Activated CD4-positive, alpha-beta memory T cell treated with anti-CD3 and anti-CD28 coated beads, Interleukin-2, amount 10 ng/mL, durations not matched to agents 7 days and 5 days (primary cell): ENCODE measurements at regions not wholly inside any gene's neighbourhood (a gene's known extent, or its start where the extent isn't known, plus 50 kb on each side); places are given as distances from the start of the nearest gene placed in this dataset.
"Not testable (repeated sequence)": the region's sequence is repeated elsewhere in the genome, so short reads cannot be mapped to it uniquely, and the experiment has no call there.

Experiments used
- CTCF ChIA-PET: fragments of 350-600 bp; sonication (Branson Sonifier 250); formaldehyde crosslinking; loops from one replicate; lab custom pipeline; 2021; ENCODE audit warnings: antibody characterized with exemption, inconsistent platforms; lab: Charles Lee
- POLR2A ChIA-PET: fragments of 350-600 bp; sonication (Branson Sonifier 250); formaldehyde crosslinking; loops from one replicate; lab custom pipeline; 2021; ENCODE audit warnings: antibody characterized with exemption; lab: Charles Lee
- DNase-seq: peaks from one replicate; pipeline ENCODE4 v3.0.0-alpha.2; 2020
- H3K27ac Mint-ChIP-seq: one replicate; pipeline ENCODE4 v1.8.0; 2021; ENCODE audit warnings: mild to moderate bottlenecking, mixed read lengths
- H3K27me3 Mint-ChIP-seq: one replicate; pipeline ENCODE4 v1.8.0; 2021; ENCODE audit warnings: mixed read lengths
- H3K36me3 Mint-ChIP-seq: one replicate; pipeline ENCODE4 v1.8.0; 2021; ENCODE audit warnings: low read depth, mixed read lengths
- H3K4me1 Mint-ChIP-seq: one replicate; pipeline ENCODE4 v1.8.0; 2021; ENCODE audit warnings: mixed read lengths
- H3K4me3 Mint-ChIP-seq: one replicate; pipeline ENCODE4 v1.8.0; 2021; ENCODE audit warnings: mild to moderate bottlenecking, mixed read lengths
- H3K9me3 Mint-ChIP-seq: one replicate; pipeline ENCODE4 v1.8.0; 2021; ENCODE audit warnings: mixed read lengths

DNA sequence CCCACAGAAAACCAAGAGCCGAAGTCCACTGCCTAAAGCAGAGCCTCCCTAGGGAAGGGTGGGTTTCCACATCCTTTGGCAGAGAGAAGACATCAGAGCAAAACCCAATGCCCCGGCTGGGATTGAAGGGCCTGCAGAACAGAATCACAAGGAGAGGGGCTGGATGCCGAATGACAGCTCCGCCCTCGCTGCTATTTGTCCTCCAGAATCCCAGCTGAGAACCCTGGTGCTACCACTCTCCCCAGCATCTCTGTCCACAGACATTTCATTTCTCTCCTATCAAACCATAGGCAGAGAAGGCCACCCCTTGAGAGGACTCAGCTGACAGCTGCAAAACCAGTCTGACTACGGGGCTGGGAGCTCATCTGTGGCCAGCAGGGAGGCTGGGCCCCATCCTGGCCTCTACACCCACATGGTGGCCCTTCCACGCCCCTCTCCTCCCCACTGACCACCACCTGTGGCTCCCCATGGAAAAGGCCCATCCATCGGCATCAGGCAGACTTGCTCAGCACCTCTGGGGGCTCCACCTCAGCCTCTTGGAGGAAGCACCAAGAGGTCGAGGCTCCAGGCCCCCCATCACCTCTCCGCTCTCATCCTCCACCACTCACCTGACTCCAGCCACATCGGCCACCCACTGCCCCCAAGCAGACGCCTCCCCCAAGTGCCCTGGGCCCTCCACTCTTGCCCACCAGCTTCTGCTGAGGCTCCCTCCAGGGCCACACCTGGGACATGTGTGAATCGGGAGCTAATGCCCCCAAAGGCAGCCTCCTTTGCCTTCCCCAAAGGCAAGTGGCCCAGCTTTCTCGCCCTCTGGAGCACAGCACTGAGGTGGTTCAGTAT lies 288.5 kb downstream of the C16orf95 start:
- Mint-ChIP-seq H3K4me1 (no peaks in the 10 kb centered on the region), H3K9me3 (no peaks in the 10 kb centered on the region), H3K36me3 (no peaks in the 10 kb centered on the region), H3K4me3 (no peak overlapping the region), H3K27me3 (no peaks in the 10 kb centered on the region), H3K27ac (no peak overlapping the region)
- CTCF ChIA-PET = no interaction called here
- POLR2A ChIA-PET = no interaction called here
- no peak for DNase-seq

DNA sequence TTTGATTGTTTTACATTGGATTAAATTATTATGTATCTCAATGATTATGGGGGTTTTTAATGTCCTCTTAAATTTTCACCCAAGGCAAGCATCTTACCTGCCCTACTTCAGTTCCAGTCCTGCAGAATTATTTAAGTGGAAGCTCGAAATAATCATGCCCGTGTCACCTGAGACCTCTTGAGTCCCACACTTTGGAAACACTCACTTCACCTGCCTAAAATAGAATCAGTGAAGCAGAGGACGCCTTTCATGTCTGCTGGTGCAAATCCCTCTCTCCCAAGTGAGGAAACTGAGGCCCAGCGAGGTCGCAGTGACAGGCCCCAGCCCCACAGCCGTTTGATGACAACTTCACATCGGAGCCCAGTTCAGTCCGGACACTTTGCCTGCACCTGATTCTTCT lies 284.6 kb downstream of the C16orf95 start:
- DNase-seq = no peak
- H3K36me3 Mint-ChIP-seq = no peaks in the 10 kb centered on the region
- no peaks in the 10 kb centered on the region for H3K9me3 Mint-ChIP-seq
- CTCF ChIA-PET = no interaction called here
- no peak overlapping the region for H3K4me3 Mint-ChIP-seq
- H3K27me3 Mint-ChIP-seq = no peaks in the 10 kb centered on the region
- H3K4me1 Mint-ChIP-seq = no peaks in the 10 kb centered on the region
- H3K27ac Mint-ChIP-seq = no peak overlapping the region
- POLR2A ChIA-PET = no interaction called here

- Mint-ChIP-seq H3K36me3 (no peaks in the 10 kb centered on the region), H3K27me3 (no peaks in the 10 kb centered on the region), H3K4me1 (no peaks in the 10 kb centered on the region), H3K27ac (no peak overlapping the region), H3K9me3 (no peaks in the 10 kb centered on the region), H3K4me3 (no peak overlapping the region)
- CTCF ChIA-PET = no interaction called here
- POLR2A ChIA-PET = no interaction called here
- DNase-seq = no peak
Measured at GRCh38 chr16:87033021-87033471, 284.1 kb downstream of the C16orf95 start.

- no peaks in the 10 kb centered on the region for H3K36me3 Mint-ChIP-seq
- POLR2A ChIA-PET = no interaction called here
- no peaks in the 10 kb centered on the region for H3K27me3 Mint-ChIP-seq
- CTCF ChIA-PET = no interaction called here
- no peaks in the 10 kb centered on the region for H3K4me1 Mint-ChIP-seq
- no peaks in the 10 kb centered on the region for H3K9me3 Mint-ChIP-seq
- no peak for DNase-seq
- no peak overlapping the region for H3K4me3 Mint-ChIP-seq
- no peak overlapping the region for H3K27ac Mint-ChIP-seq
Measured at GRCh38 chr16:87033541-87034300, 283.5 kb downstream of the C16orf95 start.

GRCh38 chr16:87034317-87034716 lies 282.9 kb downstream of the C16orf95 start:
- Mint-ChIP-seq H3K4me1 (no peaks in the 10 kb centered on the region), H3K4me3 (no peak overlapping the region), H3K36me3 (no peaks in the 10 kb centered on the region), H3K27me3 (no peaks in the 10 kb centered on the region), H3K27ac (no peak overlapping the region), H3K9me3 (no peaks in the 10 kb centered on the region)
- no peak for DNase-seq
- POLR2A ChIA-PET = no interaction called here
- CTCF ChIA-PET = no interaction called here

GRCh38 chr16:87035053-87035452 lies 282.1 kb downstream of the C16orf95 start:
- no peak overlapping the region for H3K4me3 Mint-ChIP-seq
- no peak overlapping the region for H3K27ac Mint-ChIP-seq

GRCh38 chr16:87037012-87037411 lies 280.2 kb downstream of the C16orf95 start:
- DNase-seq = no peak
- no peak overlapping the region for H3K4me3 Mint-ChIP-seq
- H3K36me3 Mint-ChIP-seq = no peaks in the 10 kb centered on the region
- CTCF ChIA-PET = no interaction called here
- POLR2A ChIA-PET = no interaction called here
- no peaks in the 10 kb centered on the region for H3K9me3 Mint-ChIP-seq
- no peak overlapping the region for H3K27ac Mint-ChIP-seq
- no peaks in the 10 kb centered on the region for H3K27me3 Mint-ChIP-seq
- no peaks in the 10 kb centered on the region for H3K4me1 Mint-ChIP-seq

More at GRCh38 chr16:87035053-87035452, 282.1 kb downstream of the C16orf95 start:
- no peaks in the 10 kb centered on the region for H3K36me3 Mint-ChIP-seq
- ChIA-PET CTCF (no interaction called here), POLR2A (no interaction called here)
- DNase-seq = no peak
- H3K4me1 Mint-ChIP-seq = no peaks in the 10 kb centered on the region
- H3K9me3 Mint-ChIP-seq = no peaks in the 10 kb centered on the region
- no peaks in the 10 kb centered on the region for H3K27me3 Mint-ChIP-seq

- H3K4me3 Mint-ChIP-seq, H3K4me1 Mint-ChIP-seq, DNase-seq, H3K9me3 Mint-ChIP-seq, H3K36me3 Mint-ChIP-seq, POLR2A ChIA-PET, H3K27me3 Mint-ChIP-seq, H3K27ac Mint-ChIP-seq: not testable (repeated sequence)
- CTCF ChIA-PET = interaction anchor here (0.7 kb wide), 1 partner anchor 328 kb away, joined by 3 read pairs; no protein-coding TSS in a partner anchor
Measured at GRCh38 chr16:87038528-87038927, 278.7 kb downstream of the C16orf95 start.

DNA sequence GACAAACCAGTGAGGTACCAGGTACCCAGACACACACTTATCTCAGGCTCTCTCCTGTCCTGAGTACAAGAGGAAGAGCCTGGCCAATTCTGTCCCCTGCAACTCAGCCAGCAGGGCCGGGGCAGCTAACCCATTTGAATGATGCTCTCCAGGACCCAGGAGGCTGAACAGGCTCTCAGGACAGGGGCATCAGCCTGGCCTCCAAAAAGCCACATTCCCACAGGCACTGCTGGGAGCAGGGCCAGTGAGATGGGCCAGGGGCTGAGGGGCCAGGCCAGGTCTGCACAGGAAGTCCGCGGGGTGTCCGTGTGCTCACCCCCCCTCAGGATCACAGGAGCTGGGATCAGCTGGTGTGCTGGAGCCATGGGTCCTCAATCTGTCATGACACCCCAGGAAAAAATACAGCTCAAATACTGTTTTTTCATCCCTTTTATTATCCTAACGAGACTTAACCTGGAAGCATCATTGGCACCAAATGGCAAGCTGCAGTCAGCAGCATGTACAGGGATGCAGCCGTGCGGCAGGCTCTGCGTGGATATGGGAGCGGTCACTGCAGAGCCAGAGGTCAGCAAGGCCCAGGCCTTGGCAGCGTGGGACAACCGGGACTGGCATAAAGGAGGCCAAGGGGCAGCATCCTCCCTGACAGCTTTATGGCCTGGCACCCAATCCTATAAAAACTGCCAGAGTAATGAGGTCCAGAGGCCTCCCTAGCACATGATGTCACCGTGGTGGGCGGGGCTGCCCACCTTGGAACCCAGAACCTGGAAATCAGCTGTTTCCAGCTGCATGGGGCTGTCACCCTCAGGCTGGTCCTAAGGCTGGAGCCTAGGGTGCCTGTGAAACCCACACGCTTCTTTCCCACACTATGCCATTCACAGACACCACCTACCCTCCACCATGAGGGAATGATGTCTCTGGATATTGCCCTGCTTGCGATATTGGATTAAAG lies 276.7 kb downstream of the C16orf95 start:
- H3K36me3 Mint-ChIP-seq = no peaks in the 10 kb centered on the region
- H3K4me3 Mint-ChIP-seq = no peak overlapping the region
- no peak for DNase-seq
- no peak overlapping the region for H3K27ac Mint-ChIP-seq
- H3K4me1 Mint-ChIP-seq = no peaks in the 10 kb centered on the region
- ChIA-PET POLR2A (no interaction called here), CTCF (no interaction called here)
- no peaks in the 10 kb centered on the region for H3K9me3 Mint-ChIP-seq
- H3K27me3 Mint-ChIP-seq = no peaks in the 10 kb centered on the region

GRCh38 chr16:87041286-87041685 lies 275.9 kb downstream of the C16orf95 start:
- no peak overlapping the region for H3K27ac Mint-ChIP-seq
- H3K36me3 Mint-ChIP-seq = no peaks in the 10 kb centered on the region
- H3K9me3 Mint-ChIP-seq = no peaks in the 10 kb centered on the region
- H3K4me1 Mint-ChIP-seq = no peaks in the 10 kb centered on the region
- no peak overlapping the region for H3K4me3 Mint-ChIP-seq
- CTCF ChIA-PET = no interaction called here
- no peaks in the 10 kb centered on the region for H3K27me3 Mint-ChIP-seq
- POLR2A ChIA-PET = no interaction called here
- no peak for DNase-seq

DNA sequence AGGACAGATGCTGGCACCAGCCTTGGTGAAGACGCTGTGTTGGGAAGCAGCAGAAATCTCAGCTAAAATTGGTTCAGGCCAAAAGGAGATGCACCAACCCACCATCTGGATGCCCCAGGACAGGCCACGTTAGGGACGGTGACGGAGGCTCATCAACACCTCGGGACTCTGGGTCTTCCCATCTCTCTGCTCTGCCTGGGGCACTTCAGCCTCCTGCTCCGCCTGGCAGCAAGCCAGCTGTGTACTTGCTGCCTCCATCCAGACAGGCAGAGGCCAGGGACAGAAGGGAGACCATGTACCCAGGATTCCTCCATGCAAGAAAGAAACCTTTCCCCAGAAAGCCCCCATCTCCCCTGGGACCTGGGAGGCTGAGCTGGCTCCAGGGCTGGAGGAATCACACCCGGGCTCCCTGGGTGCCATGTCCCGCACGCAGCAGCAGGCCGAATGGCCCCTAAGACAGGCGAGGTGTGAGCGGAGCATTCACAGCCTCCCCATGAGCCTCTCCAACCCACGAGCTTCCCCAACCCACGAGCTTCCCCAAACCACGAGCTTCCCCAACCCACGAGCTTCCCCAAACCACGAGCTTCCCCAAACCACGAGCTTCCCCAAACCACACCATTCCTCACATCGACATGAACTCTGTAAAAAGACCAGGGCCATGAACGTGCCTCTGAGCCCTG lies 274.5 kb downstream of the C16orf95 start:
- no peaks in the 10 kb centered on the region for H3K27me3 Mint-ChIP-seq
- H3K9me3 Mint-ChIP-seq = no peaks in the 10 kb centered on the region
- POLR2A ChIA-PET = no interaction called here
- DNase-seq = no peak
- H3K36me3 Mint-ChIP-seq = no peaks in the 10 kb centered on the region
- no peak overlapping the region for H3K4me3 Mint-ChIP-seq
- no peaks in the 10 kb centered on the region for H3K4me1 Mint-ChIP-seq
- no peak overlapping the region for H3K27ac Mint-ChIP-seq
- CTCF ChIA-PET = no interaction called here

GRCh38 chr16:87043231-87044031 lies 273.8 kb downstream of the C16orf95 start:
- no peak overlapping the region for H3K4me3 Mint-ChIP-seq
- POLR2A ChIA-PET = no interaction called here
- CTCF ChIA-PET = no interaction called here
- no peaks in the 10 kb centered on the region for H3K36me3 Mint-ChIP-seq
- DNase-seq = no peak
- no peaks in the 10 kb centered on the region for H3K4me1 Mint-ChIP-seq
- H3K9me3 Mint-ChIP-seq = no peaks in the 10 kb centered on the region
- H3K27ac Mint-ChIP-seq = no peak overlapping the region
- no peaks in the 10 kb centered on the region for H3K27me3 Mint-ChIP-seq
